A673 (cell line): ENCODE measurements at regions not wholly inside any gene's neighbourhood (a gene's known extent, or its start where the extent isn't known, plus 50 kb on each side); places are given as distances from the start of the nearest gene placed in this dataset.

Experiments used
- BruUV-seq: library from RNA; stranded (reverse); fragments of 400-500 nt; replicated peaks from 2 replicates; lab custom pipeline; 2021; lab: Mats Ljungman, UMichigan
- CTCF ChIA-PET: fragments of 300-600 bp; sonication (Branson Sonifier 250); formaldehyde crosslinking; loops from one replicate; lab custom pipeline; 2022; ENCODE audit warnings: antibody characterized with exemption; lab: Charles Lee
- POLR2A ChIA-PET: fragments of 300-600 bp; sonication (Branson Sonifier 250); formaldehyde crosslinking; loops from one replicate; lab custom pipeline; 2022; ENCODE audit warnings: antibody characterized with exemption; ENCODE audit not compliant: low non-redundant PET; lab: Charles Lee
- DNase-seq: peaks from one replicate; pipeline ENCODE4 v3.0.0-alpha.2; 2015; ENCODE audit warnings: low spot score
- H3K27ac ChIP-seq: fragments of 200-600 bp; sonication (generic); 2 replicates; pipeline ENCODE4 v1.5.1; 2016; ENCODE audit warnings: mixed run types, low read depth, mild to moderate bottlenecking, mixed read lengths, antibody characterized with exemption, low read length; ENCODE audit not compliant: poor library complexity, severe bottlenecking
- H3K27me3 ChIP-seq: fragments of 200-600 bp; sonication (generic); replicated peaks from 2 replicates; pipeline ENCODE4 v1.6.1; 2017; ENCODE audit warnings: mixed run types, low read depth, mild to moderate bottlenecking, mixed read lengths, antibody characterized with exemption, low read length; ENCODE audit not compliant: insufficient read depth, poor library complexity
- H3K36me3 ChIP-seq: fragments of 200-600 bp; sonication (generic); 2 replicates; pipeline ENCODE4 v1.6.1; 2016; ENCODE audit warnings: mixed run types, mild to moderate bottlenecking, mixed read lengths, antibody characterized with exemption, low read length; ENCODE audit not compliant: insufficient read depth, poor library complexity, severe bottlenecking
- H3K4me1 ChIP-seq: fragments of 200-600 bp; sonication (generic); 2 replicates; pipeline ENCODE4 v1.6.1; 2017; ENCODE audit warnings: mixed run types, mild to moderate bottlenecking, mixed read lengths, antibody characterized with exemption, low read length; ENCODE audit not compliant: insufficient read depth, poor library complexity, severe bottlenecking
- H3K4me3 ChIP-seq: fragments of 200-600 bp; sonication (generic); 2 replicates; pipeline ENCODE4 v1.5.1; 2016; ENCODE audit warnings: low read depth, mixed run types, mild to moderate bottlenecking, mixed read lengths, low read length; ENCODE audit not compliant: poor library complexity, severe bottlenecking
- H3K9me3 ChIP-seq: fragments of 200-600 bp; sonication (generic); 2 replicates; pipeline ENCODE4 v1.6.1; 2016; ENCODE audit warnings: mixed run types, low read depth, mild to moderate bottlenecking, mixed read lengths, antibody characterized with exemption, low read length; ENCODE audit not compliant: poor library complexity, severe bottlenecking
- CTCF ChIP-seq: fragments of 300-800, 200-600 bp; sonication (generic); conservative IDR thresholded peaks from 2 replicates; pipeline ENCODE4 v1.5.1; 2017; ENCODE audit warnings: low read depth, mild to moderate bottlenecking, antibody characterized with exemption, low read length, moderate library complexity, mixed read lengths
- EZH2 ChIP-seq: fragments of 200-600 bp; sonication (generic); IDR thresholded peaks from 2 replicates; pipeline ENCODE4 v1.6.1; 2017; ENCODE audit warnings: borderline replicate concordance, low read depth, mild to moderate bottlenecking, mixed read lengths, antibody characterized with exemption, low read length; ENCODE audit not compliant: poor library complexity, severe bottlenecking
- intact Hi-C: fragments of 100-400 bp; cut with micrococcal nuclease; formaldehyde crosslinking; loops from one replicate; pipeline ENCODE4 v1.10.0; 2022; ENCODE audit not compliant: unreplicated experiment

GRCh38 chr19:31432201-31432810 lies 83.1 kb upstream of the TSHZ3 start:
- no peaks in the 10 kb centered on the region for H3K4me1 ChIP-seq
- BruUV-seq, result no TSS peak
- DNase-seq, result no peak
- intact Hi-C loops, result no loop called here
- POLR2A ChIA-PET, result no interaction called here
- no peaks in the 10 kb centered on the region for H3K9me3 ChIP-seq
- H3K27me3 ChIP-seq, result no peaks in the 10 kb centered on the region
- no peak overlapping the region for H3K27ac ChIP-seq
- no peak overlapping the region for H3K4me3 ChIP-seq
- no peaks in the 10 kb centered on the region for H3K36me3 ChIP-seq
- CTCF ChIA-PET, result no interaction called here
- TF ChIP-seq EZH2, result no peak
- no peak for TF ChIP-seq CTCF

GRCh38 chr19:31436121-31436776 lies 87.0 kb upstream of the TSHZ3 start:
- no TSS peak for BruUV-seq
- no peaks in the 10 kb centered on the region for H3K36me3 ChIP-seq
- TF ChIP-seq CTCF (no peak), EZH2 (no peak)
- H3K4me1 ChIP-seq, result no peaks in the 10 kb centered on the region
- no peak overlapping the region for H3K4me3 ChIP-seq
- ChIA-PET CTCF (no interaction called here), POLR2A (no interaction called here)
- DNase-seq, result peak; percentile 2
- no peaks in the 10 kb centered on the region for H3K27me3 ChIP-seq
- intact Hi-C loops, result no loop called here
- H3K9me3 ChIP-seq, result no peaks in the 10 kb centered on the region
- no peak overlapping the region for H3K27ac ChIP-seq

GRCh38 chr19:31438401-31439269 lies 89.4 kb upstream of the TSHZ3 start:
- no peak overlapping the region for H3K4me3 ChIP-seq
- DNase-seq, result no peak
- no TSS peak for BruUV-seq
- POLR2A ChIA-PET, result no interaction called here
- CTCF ChIA-PET, result no interaction called here
- intact Hi-C loops, result no loop called here
- H3K9me3 ChIP-seq, result no peaks in the 10 kb centered on the region
- no peak for TF ChIP-seq EZH2
- TF ChIP-seq CTCF, result no peak
- no peak overlapping the region for H3K27ac ChIP-seq
- H3K4me1 ChIP-seq, result no peaks in the 10 kb centered on the region
- no peaks in the 10 kb centered on the region for H3K27me3 ChIP-seq
- no peaks in the 10 kb centered on the region for H3K36me3 ChIP-seq
